A673 (cell line): ENCODE measurements at regions not wholly inside any gene's neighbourhood (a gene's known extent, or its start where the extent isn't known, plus 50 kb on each side); places are given as distances from the start of the nearest gene placed in this dataset.

Source experiments
- BruUV-seq: library from RNA; stranded (reverse); fragments of 400-500 nt; replicated peaks from 2 replicates; lab custom pipeline; 2021; lab: Mats Ljungman, UMichigan
- CTCF ChIA-PET: fragments of 300-600 bp; sonication (Branson Sonifier 250); formaldehyde crosslinking; loops from one replicate; lab custom pipeline; 2022; ENCODE audit warnings: antibody characterized with exemption; lab: Charles Lee
- POLR2A ChIA-PET: fragments of 300-600 bp; sonication (Branson Sonifier 250); formaldehyde crosslinking; loops from one replicate; lab custom pipeline; 2022; ENCODE audit warnings: antibody characterized with exemption; ENCODE audit not compliant: low non-redundant PET; lab: Charles Lee
- DNase-seq: peaks from one replicate; pipeline ENCODE4 v3.0.0-alpha.2; 2015; ENCODE audit warnings: low spot score
- H3K27ac ChIP-seq: fragments of 200-600 bp; sonication (generic); 2 replicates; pipeline ENCODE4 v1.5.1; 2016; ENCODE audit warnings: mixed run types, low read depth, mild to moderate bottlenecking, mixed read lengths, antibody characterized with exemption, low read length; ENCODE audit not compliant: poor library complexity, severe bottlenecking
- H3K27me3 ChIP-seq: fragments of 200-600 bp; sonication (generic); replicated peaks from 2 replicates; pipeline ENCODE4 v1.6.1; 2017; ENCODE audit warnings: mixed run types, low read depth, mild to moderate bottlenecking, mixed read lengths, antibody characterized with exemption, low read length; ENCODE audit not compliant: insufficient read depth, poor library complexity
- H3K36me3 ChIP-seq: fragments of 200-600 bp; sonication (generic); 2 replicates; pipeline ENCODE4 v1.6.1; 2016; ENCODE audit warnings: mixed run types, mild to moderate bottlenecking, mixed read lengths, antibody characterized with exemption, low read length; ENCODE audit not compliant: insufficient read depth, poor library complexity, severe bottlenecking
- H3K4me1 ChIP-seq: fragments of 200-600 bp; sonication (generic); 2 replicates; pipeline ENCODE4 v1.6.1; 2017; ENCODE audit warnings: mixed run types, mild to moderate bottlenecking, mixed read lengths, antibody characterized with exemption, low read length; ENCODE audit not compliant: insufficient read depth, poor library complexity, severe bottlenecking
- H3K4me3 ChIP-seq: fragments of 200-600 bp; sonication (generic); 2 replicates; pipeline ENCODE4 v1.5.1; 2016; ENCODE audit warnings: low read depth, mixed run types, mild to moderate bottlenecking, mixed read lengths, low read length; ENCODE audit not compliant: poor library complexity, severe bottlenecking
- H3K9me3 ChIP-seq: fragments of 200-600 bp; sonication (generic); 2 replicates; pipeline ENCODE4 v1.6.1; 2016; ENCODE audit warnings: mixed run types, low read depth, mild to moderate bottlenecking, mixed read lengths, antibody characterized with exemption, low read length; ENCODE audit not compliant: poor library complexity, severe bottlenecking
- CTCF ChIP-seq: fragments of 300-800, 200-600 bp; sonication (generic); conservative IDR thresholded peaks from 2 replicates; pipeline ENCODE4 v1.5.1; 2017; ENCODE audit warnings: low read depth, mild to moderate bottlenecking, antibody characterized with exemption, low read length, moderate library complexity, mixed read lengths
- EZH2 ChIP-seq: fragments of 200-600 bp; sonication (generic); IDR thresholded peaks from 2 replicates; pipeline ENCODE4 v1.6.1; 2017; ENCODE audit warnings: borderline replicate concordance, low read depth, mild to moderate bottlenecking, mixed read lengths, antibody characterized with exemption, low read length; ENCODE audit not compliant: poor library complexity, severe bottlenecking
- intact Hi-C: fragments of 100-400 bp; cut with micrococcal nuclease; formaldehyde crosslinking; loops from one replicate; pipeline ENCODE4 v1.10.0; 2022; ENCODE audit not compliant: unreplicated experiment

DNA sequence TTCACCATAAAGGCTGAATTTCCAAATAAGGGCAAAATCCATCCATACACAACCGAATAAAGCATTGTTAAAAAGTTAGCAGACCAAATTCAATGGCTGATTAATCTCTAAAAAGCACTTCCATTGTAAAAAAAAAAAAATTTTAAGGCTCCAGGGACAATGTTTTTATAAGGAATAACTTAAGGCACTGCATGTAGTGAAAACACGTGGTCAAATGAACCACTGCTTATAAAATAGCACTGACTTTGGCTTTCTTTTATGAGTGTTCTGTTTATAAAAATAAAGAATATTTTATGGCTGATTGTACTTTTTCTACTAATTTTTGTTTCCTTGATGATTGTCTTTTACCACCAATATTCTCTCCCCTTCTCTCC, 409.3 kb upstream of the KCNH7 start:
- no peak overlapping the region for H3K27ac ChIP-seq
- ChIA-PET CTCF (no interaction called here), POLR2A (no interaction called here)
- no peak for TF ChIP-seq EZH2
- TF ChIP-seq CTCF, result no peak
- no TSS peak for BruUV-seq
- intact Hi-C loops, result no loop called here
- no peak overlapping the region for H3K4me3 ChIP-seq
- no peaks in the 10 kb centered on the region for H3K9me3 ChIP-seq
- H3K27me3 ChIP-seq, result peaks cover 15% of the 10 kb centered on the region
- no peaks in the 10 kb centered on the region for H3K36me3 ChIP-seq
- DNase-seq, result no peak
- no peaks in the 10 kb centered on the region for H3K4me1 ChIP-seq

DNA sequence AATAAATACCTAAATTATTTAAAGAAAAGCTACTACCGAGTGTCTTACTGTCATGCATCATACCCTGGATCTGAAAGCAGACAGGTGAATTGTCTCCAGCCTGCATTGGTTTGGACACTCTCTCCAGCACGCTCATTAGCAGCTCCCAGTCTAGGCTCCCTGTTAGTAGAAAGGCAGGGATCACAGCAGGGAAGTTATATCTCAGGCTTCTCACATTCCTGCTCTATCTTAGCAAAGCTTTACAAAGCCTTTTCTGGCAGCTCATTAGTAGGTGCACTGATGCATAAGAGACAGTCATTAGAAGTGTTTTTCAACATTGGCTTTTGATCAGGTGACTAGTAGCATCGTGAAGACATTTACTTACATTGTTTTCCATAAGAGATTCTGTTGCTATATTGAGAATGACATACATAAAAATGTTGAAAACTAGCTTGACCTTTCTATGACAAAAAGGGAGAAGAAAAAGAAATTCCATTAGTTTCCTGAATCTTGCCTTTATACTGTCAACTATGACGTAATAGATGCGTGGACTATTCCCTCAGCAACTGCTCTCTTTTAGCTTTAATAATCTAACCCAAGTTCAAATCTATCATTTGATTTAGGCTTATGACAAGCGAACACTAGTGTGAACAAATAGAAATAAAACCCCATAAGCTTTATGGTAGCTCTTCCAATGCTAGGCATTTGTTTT, 408.7 kb upstream of the KCNH7 start:
- DNase-seq, result no peak
- no TSS peak for BruUV-seq
- intact Hi-C loops, result no loop called here
- POLR2A ChIA-PET, result no interaction called here
- TF ChIP-seq CTCF, result no peak
- no peak for TF ChIP-seq EZH2
- Histone ChIP-seq H3K27me3 (peaks cover 15% of the 10 kb centered on the region), H3K36me3 (no peaks in the 10 kb centered on the region), H3K4me1 (no peaks in the 10 kb centered on the region), H3K27ac (no peak overlapping the region), H3K9me3 (no peaks in the 10 kb centered on the region), H3K4me3 (no peak overlapping the region)
- CTCF ChIA-PET, result no interaction called here

DNA sequence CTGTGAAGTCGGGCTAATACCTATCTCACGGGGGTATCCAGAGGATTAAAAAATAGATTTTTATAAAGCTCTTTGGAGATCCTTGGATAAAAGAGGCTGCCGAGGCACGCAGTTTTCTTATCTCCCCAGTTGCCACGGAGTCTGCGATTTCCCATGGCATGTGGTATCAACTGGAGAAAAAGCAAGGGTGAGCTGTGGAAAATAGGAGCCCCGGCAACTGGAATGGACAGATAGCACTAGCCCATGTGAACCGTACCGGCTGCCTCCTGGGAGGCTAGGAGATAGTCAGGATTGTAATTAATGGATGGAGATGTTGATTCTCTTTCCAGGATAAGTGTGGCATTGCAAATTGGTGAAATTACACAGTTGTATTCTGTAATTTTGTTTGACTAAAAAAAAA, 407.6 kb upstream of the KCNH7 start:
- intact Hi-C loops, result no loop called here
- Histone ChIP-seq H3K9me3 (no peaks in the 10 kb centered on the region), H3K27me3 (peaks cover 15% of the 10 kb centered on the region), H3K4me1 (no peaks in the 10 kb centered on the region), H3K36me3 (no peaks in the 10 kb centered on the region), H3K27ac (no peak overlapping the region), H3K4me3 (no peak overlapping the region)
- ChIA-PET CTCF (no interaction called here), POLR2A (no interaction called here)
- no peak for DNase-seq
- no peak for TF ChIP-seq EZH2
- no peak for TF ChIP-seq CTCF
- BruUV-seq, result no TSS peak
